NB4 (cell line): ENCODE measurements at regions not wholly inside any gene's neighbourhood (a gene's known extent, or its start where the extent isn't known, plus 50 kb on each side); places are given as distances from the start of the nearest gene placed in this dataset.
"Not testable (repeated sequence)": the region's sequence is repeated elsewhere in the genome, so short reads cannot be mapped to it uniquely, and the experiment has no call there.

Experiments used
- MYC ChIP-seq: IDR thresholded peaks from 2 replicates; pipeline ENCODE4 v1.6.1; 2011; ENCODE audit warnings: low read depth, low read length
- POLR2A ChIP-seq: IDR thresholded peaks from 2 replicates; pipeline ENCODE4 v1.6.1; 2011; ENCODE audit warnings: mild to moderate bottlenecking; ENCODE audit not compliant: insufficient read length; ENCODE audit errors: extremely low read depth
- TF ChIP-seq, protein P1 (sequence below): IDR thresholded peaks from one replicate; pipeline ENCODE4 v1.5.1; 2012; ENCODE audit warnings: low read depth, low read length

DNA sequence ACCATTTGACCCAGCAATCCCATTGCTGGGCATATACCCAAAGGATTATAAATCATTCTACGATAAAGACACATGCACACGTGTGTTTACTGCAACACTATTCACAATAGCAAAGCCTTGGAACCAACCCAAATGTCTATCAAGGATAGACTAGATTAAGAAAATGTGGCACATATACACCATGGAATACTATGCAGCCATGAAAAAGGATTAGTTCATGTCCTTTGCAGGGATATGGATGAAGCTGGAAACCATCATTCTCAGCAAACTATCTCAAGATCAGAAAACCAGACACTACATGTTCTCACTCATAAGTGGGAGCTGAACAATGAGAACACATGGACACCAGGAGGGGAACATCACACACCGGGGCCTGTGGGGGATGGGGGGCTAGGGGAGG, 257.0 kb upstream of the PCDH18 start:
- TF ChIP-seq, protein P1, sequence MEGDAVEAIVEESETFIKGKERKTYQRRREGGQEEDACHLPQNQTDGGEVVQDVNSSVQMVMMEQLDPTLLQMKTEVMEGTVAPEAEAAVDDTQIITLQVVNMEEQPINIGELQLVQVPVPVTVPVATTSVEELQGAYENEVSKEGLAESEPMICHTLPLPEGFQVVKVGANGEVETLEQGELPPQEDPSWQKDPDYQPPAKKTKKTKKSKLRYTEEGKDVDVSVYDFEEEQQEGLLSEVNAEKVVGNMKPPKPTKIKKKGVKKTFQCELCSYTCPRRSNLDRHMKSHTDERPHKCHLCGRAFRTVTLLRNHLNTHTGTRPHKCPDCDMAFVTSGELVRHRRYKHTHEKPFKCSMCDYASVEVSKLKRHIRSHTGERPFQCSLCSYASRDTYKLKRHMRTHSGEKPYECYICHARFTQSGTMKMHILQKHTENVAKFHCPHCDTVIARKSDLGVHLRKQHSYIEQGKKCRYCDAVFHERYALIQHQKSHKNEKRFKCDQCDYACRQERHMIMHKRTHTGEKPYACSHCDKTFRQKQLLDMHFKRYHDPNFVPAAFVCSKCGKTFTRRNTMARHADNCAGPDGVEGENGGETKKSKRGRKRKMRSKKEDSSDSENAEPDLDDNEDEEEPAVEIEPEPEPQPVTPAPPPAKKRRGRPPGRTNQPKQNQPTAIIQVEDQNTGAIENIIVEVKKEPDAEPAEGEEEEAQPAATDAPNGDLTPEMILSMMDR, result not testable (repeated sequence)
- not testable (repeated sequence) for TF ChIP-seq POLR2A, MYC
